Keratinocyte (primary cell): ENCODE measurements at regions not wholly inside any gene's neighbourhood (a gene's known extent, or its start where the extent isn't known, plus 50 kb on each side); places are given as distances from the start of the nearest gene placed in this dataset.

Source experiments
- EZH2 ChIP-seq: IDR thresholded peaks from one replicate; pipeline ENCODE4 v1.6.1; 2012; ENCODE audit warnings: inconsistent platforms, mild to moderate bottlenecking, low read length, moderate library complexity
- TF ChIP-seq, protein P1 (sequence below), 3 experiments: IDR thresholded peaks in 1 of 3; conservative IDR thresholded peaks in 1 of 3; optimal IDR thresholded peaks in 1 of 3; 2 replicates in 2 of 3; 3 replicates in 1 of 3; pipeline versions ENCODE3 to v1.5.1; 2011; ENCODE audit warnings: low read length in 3 of 3, mild to moderate bottlenecking in 3 of 3, moderate library complexity in 2 of 3, control low read depth in 1 of 3, inconsistent platforms in 1 of 3; ENCODE audit not compliant: insufficient read depth in 2 of 3; ENCODE audit errors: extremely low read depth in 1 of 3

- TF ChIP-seq, protein P1, sequence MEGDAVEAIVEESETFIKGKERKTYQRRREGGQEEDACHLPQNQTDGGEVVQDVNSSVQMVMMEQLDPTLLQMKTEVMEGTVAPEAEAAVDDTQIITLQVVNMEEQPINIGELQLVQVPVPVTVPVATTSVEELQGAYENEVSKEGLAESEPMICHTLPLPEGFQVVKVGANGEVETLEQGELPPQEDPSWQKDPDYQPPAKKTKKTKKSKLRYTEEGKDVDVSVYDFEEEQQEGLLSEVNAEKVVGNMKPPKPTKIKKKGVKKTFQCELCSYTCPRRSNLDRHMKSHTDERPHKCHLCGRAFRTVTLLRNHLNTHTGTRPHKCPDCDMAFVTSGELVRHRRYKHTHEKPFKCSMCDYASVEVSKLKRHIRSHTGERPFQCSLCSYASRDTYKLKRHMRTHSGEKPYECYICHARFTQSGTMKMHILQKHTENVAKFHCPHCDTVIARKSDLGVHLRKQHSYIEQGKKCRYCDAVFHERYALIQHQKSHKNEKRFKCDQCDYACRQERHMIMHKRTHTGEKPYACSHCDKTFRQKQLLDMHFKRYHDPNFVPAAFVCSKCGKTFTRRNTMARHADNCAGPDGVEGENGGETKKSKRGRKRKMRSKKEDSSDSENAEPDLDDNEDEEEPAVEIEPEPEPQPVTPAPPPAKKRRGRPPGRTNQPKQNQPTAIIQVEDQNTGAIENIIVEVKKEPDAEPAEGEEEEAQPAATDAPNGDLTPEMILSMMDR (optimal IDR thresholded peaks at IDR 0.05 in 1 of 3, IDR thresholded peaks at IDR 0.05 in 1 of 3, conservative IDR thresholded peaks at IDR 0.05 in 1 of 3; ENCODE audit: extremely low read depth in 1 of 3, insufficient read depth in 2 of 3, low read length in 3 of 3) = no peak
- TF ChIP-seq EZH2 = no peak
Measured at GRCh38 chr7:25617673-25618072, 389.4 kb upstream of the NPVF start.
